Cardiac muscle cell (in vitro differentiated cells and primary cell): ENCODE measurements at regions not wholly inside any gene's neighbourhood (a gene's known extent, or its start where the extent isn't known, plus 50 kb on each side); places are given as distances from the start of the nearest gene placed in this dataset.

Experiments used
- DNase-seq, 2 donors: peaks; one replicate each; pipeline versions ENCODE4 v3.0.0 to v3.0.0-alpha.2; 2010 to 2017; ENCODE audit warnings: low read depth in 1 of 2, low spot score in 1 of 2
- H3K27ac ChIP-seq: fragments of 200-600 bp; sonication (generic); 2 replicates; pipeline ENCODE4 v1.5.1; 2016
- H3K27me3 ChIP-seq: fragments of 200-600 bp; sonication (generic); 2 replicates; pipeline ENCODE4 v1.6.0; 2016; ENCODE audit warnings: control low read depth
- H3K36me3 ChIP-seq: fragments of 200-600 bp; sonication (generic); 2 replicates; pipeline ENCODE4 v1.5.1; 2016; ENCODE audit warnings: control low read depth
- H3K4me1 ChIP-seq: fragments of 200-600 bp; sonication (generic); 2 replicates; pipeline ENCODE4 v1.8.1; 2017; ENCODE audit warnings: low read depth, mild to moderate bottlenecking, mixed run types
- H3K4me3 ChIP-seq: fragments of 200-600 bp; sonication (generic); 2 replicates; pipeline ENCODE4 v1.5.1; 2016; ENCODE audit warnings: mild to moderate bottlenecking
- H3K9me3 ChIP-seq: fragments of 200-600 bp; sonication (generic); 2 replicates; pipeline ENCODE4 v1.5.1; 2017; ENCODE audit warnings: low read depth, mild to moderate bottlenecking, control low read depth
- TF ChIP-seq, protein P1 (sequence below): IDR thresholded peaks from 2 replicates; pipeline ENCODE4 v1.5.1; 2012; ENCODE audit warnings: low read depth, mild to moderate bottlenecking, low read length

DNA sequence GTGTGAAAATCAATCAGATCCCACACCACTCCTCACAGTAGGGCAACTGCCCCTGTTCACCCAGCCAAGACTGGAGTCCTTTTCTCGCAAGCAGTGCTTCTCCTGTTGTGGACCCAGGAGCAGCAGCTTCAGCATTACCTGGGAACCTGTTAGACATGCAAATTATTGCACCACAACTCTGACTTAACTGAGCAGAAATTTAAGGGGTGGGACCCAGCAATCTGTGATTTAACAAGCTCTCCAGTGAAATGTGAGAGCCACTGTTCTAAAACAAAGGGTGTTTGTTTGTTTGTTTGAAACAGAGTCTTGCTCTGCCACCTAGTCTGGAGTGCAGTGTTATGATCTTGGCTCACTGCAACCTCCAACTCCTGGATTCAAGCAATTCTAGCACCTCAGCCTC lies 591.4 kb downstream of the SOX6 start:
- Histone ChIP-seq H3K4me1 (no peaks in the 10 kb centered on the region), H3K9me3 (no peaks in the 10 kb centered on the region), H3K27me3 (no peaks in the 10 kb centered on the region), H3K27ac (no peak overlapping the region), H3K36me3 (no peaks in the 10 kb centered on the region), H3K4me3 (no peak overlapping the region)
- no peak for DNase-seq
- TF ChIP-seq, protein P1, sequence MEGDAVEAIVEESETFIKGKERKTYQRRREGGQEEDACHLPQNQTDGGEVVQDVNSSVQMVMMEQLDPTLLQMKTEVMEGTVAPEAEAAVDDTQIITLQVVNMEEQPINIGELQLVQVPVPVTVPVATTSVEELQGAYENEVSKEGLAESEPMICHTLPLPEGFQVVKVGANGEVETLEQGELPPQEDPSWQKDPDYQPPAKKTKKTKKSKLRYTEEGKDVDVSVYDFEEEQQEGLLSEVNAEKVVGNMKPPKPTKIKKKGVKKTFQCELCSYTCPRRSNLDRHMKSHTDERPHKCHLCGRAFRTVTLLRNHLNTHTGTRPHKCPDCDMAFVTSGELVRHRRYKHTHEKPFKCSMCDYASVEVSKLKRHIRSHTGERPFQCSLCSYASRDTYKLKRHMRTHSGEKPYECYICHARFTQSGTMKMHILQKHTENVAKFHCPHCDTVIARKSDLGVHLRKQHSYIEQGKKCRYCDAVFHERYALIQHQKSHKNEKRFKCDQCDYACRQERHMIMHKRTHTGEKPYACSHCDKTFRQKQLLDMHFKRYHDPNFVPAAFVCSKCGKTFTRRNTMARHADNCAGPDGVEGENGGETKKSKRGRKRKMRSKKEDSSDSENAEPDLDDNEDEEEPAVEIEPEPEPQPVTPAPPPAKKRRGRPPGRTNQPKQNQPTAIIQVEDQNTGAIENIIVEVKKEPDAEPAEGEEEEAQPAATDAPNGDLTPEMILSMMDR = no peak

DNA sequence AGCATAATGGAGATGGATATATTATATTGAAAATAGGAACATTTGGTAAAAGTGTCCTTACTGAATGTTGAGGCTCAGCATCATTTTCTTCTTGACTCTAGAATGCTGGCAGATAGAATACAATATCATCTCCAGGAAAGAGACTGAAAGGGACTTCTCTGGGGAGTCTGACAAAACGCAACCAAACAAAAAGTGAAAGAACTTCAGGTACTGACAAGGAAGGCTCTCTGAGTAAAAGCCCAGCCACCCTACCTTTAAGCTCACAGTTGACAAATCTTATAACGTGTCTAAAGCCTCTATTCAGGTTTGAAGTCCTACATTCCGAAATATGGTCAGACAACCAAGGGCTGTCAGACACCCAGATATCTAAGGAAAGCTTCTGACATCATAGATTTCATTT lies 590.8 kb downstream of the SOX6 start:
- no peak for DNase-seq
- Histone ChIP-seq H3K4me1 (no peaks in the 10 kb centered on the region), H3K27me3 (no peaks in the 10 kb centered on the region), H3K9me3 (no peaks in the 10 kb centered on the region), H3K4me3 (no peak overlapping the region), H3K27ac (no peak overlapping the region), H3K36me3 (no peaks in the 10 kb centered on the region)
- TF ChIP-seq, protein P1 = no peak

DNA sequence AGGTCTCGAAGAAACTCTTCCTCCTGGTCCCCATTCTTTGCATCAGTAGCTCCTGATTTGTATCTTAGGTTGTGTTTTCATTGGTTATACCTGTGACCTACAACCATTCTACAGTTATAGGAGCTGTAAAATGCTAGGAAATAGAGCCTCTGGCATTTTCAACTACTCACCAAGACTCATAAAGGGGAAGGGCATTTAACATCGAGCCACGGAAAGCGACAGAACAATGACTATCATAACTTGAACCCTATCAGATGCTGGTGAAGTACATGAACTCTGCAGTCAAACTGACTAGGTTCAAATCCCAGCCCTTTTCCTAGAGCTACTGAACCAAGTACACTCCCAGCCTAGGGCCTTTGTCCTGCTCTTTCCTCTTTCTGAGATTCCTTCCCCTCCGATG lies 588.0 kb downstream of the SOX6 start:
- no peak for DNase-seq
- Histone ChIP-seq H3K4me3 (no peak overlapping the region), H3K9me3 (no peaks in the 10 kb centered on the region), H3K27me3 (no peaks in the 10 kb centered on the region), H3K36me3 (no peaks in the 10 kb centered on the region), H3K27ac (no peak overlapping the region), H3K4me1 (no peaks in the 10 kb centered on the region)
- TF ChIP-seq, protein P1 = no peak

DNA sequence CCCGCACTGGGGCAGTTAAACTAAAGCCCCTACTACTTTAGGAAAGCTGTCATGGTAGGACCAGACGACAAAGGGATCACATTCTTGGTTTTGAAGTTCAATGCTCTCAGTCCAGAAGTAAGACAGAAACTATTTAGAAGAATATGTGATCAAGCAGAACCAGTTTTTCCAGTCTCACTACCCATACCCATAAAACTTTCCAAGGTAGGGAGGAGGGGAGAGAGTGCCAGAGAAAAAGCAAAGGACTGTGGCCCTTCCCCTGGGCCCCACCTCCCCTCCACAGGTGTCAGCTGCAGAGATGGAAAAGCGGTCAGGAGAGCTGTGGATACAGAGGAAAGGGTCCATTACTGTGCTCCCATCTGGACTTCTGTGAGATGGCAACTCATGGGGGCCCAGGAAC lies 587.1 kb downstream of the SOX6 start:
- Histone ChIP-seq H3K4me1 (no peaks in the 10 kb centered on the region), H3K27ac (no peak overlapping the region), H3K4me3 (no peak overlapping the region), H3K27me3 (no peaks in the 10 kb centered on the region), H3K9me3 (no peaks in the 10 kb centered on the region), H3K36me3 (no peaks in the 10 kb centered on the region)
- TF ChIP-seq, protein P1 = no peak
- DNase-seq = no peak

DNA sequence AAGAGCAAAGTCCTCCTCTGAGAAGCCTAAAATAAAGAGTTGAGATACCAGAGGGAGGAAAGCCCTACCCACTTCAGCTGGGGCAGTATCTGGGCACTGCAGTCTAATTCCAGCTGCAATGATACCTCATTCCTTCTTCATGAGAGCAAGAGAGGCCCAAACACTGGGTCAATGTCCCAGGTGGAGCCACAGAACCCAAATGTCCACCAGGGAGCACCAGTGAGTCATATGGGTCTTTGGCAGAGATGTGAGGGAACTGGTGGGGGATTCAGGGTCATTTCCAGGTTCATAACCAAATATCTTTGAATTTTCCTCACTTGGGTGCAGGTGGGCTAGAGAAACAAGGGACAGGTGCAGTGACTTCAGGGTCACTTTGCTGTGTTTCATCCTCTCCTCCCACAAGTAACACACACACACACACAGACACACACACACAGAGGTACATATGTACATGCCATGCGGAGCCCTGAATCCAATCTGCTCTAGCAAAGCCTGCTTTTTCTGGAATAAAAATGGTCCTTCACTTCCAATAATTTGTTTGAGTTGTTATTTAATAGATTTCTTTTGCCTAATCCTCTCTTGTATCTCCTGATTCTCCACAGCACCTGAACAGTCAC lies 585.4 kb downstream of the SOX6 start:
- no peak overlapping the region for H3K4me3 ChIP-seq
- no peak overlapping the region for H3K27ac ChIP-seq
- TF ChIP-seq, protein P1 = peak; percentile 80
- H3K27me3 ChIP-seq = no peaks in the 10 kb centered on the region
- DNase-seq = peak; percentile 57 to 66
- H3K4me1 ChIP-seq = no peaks in the 10 kb centered on the region
- H3K36me3 ChIP-seq = no peaks in the 10 kb centered on the region
- no peaks in the 10 kb centered on the region for H3K9me3 ChIP-seq

DNA sequence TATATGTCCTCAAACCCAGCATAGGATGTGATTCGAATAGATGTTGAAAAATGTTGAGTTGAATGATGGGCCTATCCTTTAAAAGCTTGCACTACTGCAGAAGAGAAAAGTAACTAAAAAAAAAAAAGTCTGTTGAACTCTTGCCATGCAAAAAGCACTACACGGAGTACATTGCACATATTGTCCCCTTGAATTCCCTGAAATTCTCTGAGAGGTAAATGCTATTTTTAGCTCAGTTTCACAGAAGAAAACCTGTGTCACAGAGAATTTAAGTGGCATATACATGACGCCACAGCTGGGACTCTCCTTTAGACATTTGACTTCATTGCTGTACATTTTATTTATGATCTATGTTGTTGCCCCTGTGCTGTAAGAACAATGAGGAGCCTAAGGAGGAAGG lies 583.8 kb downstream of the SOX6 start:
- DNase-seq = no peak
- TF ChIP-seq, protein P1 = no peak
- no peaks in the 10 kb centered on the region for H3K27me3 ChIP-seq
- H3K27ac ChIP-seq = no peak overlapping the region
- no peaks in the 10 kb centered on the region for H3K4me1 ChIP-seq
- H3K36me3 ChIP-seq = no peaks in the 10 kb centered on the region
- no peaks in the 10 kb centered on the region for H3K9me3 ChIP-seq
- no peak overlapping the region for H3K4me3 ChIP-seq
